ENCODE measurements at regions not wholly inside any gene's neighbourhood (a gene's known extent, or its start where the extent isn't known, plus 50 kb on each side); places are given as distances from the start of the nearest gene placed in this dataset.

GRCh38 chr18:77766421-77766820, 516.8 kb downstream of the GALR1 start:
- no peak overlapping the region for H3K4me3 ChIP-seq
- intact Hi-C loops (cut with DNase I; ENCODE audit: low total_unique reads) = no loop called here
- H3K36me3 ChIP-seq = no peaks in the 10 kb centered on the region
- H3K27me3 ChIP-seq = peaks cover 20% of the 10 kb centered on the region
- H3K27ac ChIP-seq = no peak overlapping the region
- DNase-seq = no peak
- in situ Hi-C loops (cut with MboI; ENCODE audit: low pct_ligation_motif_present in 1 of 4, low pct_unique_long_range_greater_than_20kb in 1 of 4, low sequenced_read_pairs in 3 of 4) = no loop called here
- TF ChIP-seq EP300 (IDR thresholded peaks at IDR 0.05; ENCODE audit: low read depth) = no peak
- TF ChIP-seq, protein P1, sequence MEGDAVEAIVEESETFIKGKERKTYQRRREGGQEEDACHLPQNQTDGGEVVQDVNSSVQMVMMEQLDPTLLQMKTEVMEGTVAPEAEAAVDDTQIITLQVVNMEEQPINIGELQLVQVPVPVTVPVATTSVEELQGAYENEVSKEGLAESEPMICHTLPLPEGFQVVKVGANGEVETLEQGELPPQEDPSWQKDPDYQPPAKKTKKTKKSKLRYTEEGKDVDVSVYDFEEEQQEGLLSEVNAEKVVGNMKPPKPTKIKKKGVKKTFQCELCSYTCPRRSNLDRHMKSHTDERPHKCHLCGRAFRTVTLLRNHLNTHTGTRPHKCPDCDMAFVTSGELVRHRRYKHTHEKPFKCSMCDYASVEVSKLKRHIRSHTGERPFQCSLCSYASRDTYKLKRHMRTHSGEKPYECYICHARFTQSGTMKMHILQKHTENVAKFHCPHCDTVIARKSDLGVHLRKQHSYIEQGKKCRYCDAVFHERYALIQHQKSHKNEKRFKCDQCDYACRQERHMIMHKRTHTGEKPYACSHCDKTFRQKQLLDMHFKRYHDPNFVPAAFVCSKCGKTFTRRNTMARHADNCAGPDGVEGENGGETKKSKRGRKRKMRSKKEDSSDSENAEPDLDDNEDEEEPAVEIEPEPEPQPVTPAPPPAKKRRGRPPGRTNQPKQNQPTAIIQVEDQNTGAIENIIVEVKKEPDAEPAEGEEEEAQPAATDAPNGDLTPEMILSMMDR (IDR thresholded peaks at IDR 0.05) = no peak
- TF ChIP-seq POLR2AphosphoS5 (IDR thresholded peaks at IDR 0.05) = no peak
- no peak for TF ChIP-seq POLR2A (IDR thresholded peaks at IDR 0.05)
- no peaks in the 10 kb centered on the region for H3K9me3 ChIP-seq
- 80 to 81% methylated on average over 5 to 9 of the region's 9 CpGs for WGBS, 2 donors (ENCODE audit: low coverage in 1 of 2)
- H3K4me1 ChIP-seq = no peaks in the 10 kb centered on the region

DNA sequence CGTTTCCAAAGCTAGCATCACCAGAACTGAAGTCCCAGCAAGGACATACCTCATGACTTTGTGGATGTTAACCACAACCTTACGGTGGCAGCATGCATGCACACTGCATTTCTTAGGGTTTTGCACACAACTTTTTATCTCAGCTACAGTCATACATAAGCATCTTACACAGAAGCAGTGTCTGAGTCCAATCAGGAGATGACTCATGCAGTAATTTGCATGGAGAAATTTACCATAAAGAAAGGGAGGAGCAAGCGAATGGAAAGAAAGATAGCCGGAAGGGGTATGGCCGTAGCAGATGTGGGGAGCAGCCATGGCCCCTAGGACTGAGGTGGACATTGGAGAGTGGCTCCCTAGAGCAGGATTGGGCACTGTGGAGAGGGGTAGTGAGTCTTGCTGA, 522.5 kb downstream of the GALR1 start:
- intact Hi-C loops (cut with DNase I; ENCODE audit: low total_unique reads) (no loop called here), in situ Hi-C loops (cut with MboI; ENCODE audit: low pct_ligation_motif_present in 1 of 4, low pct_unique_long_range_greater_than_20kb in 1 of 4, low sequenced_read_pairs in 3 of 4) (no loop called here)
- no peak overlapping the region for H3K4me3 ChIP-seq
- H3K4me1 ChIP-seq = no peaks in the 10 kb centered on the region
- 73 to 83% methylated on average over 5 of the region's 5 CpGs for WGBS, 2 donors (ENCODE audit: low coverage in 1 of 2)
- H3K36me3 ChIP-seq = no peaks in the 10 kb centered on the region
- H3K27ac ChIP-seq = no peak overlapping the region
- TF ChIP-seq EP300 (IDR thresholded peaks at IDR 0.05; ENCODE audit: low read depth) (no peak), POLR2AphosphoS5 (IDR thresholded peaks at IDR 0.05) (no peak), POLR2A (IDR thresholded peaks at IDR 0.05) (no peak)
- no peak for DNase-seq
- no peaks in the 10 kb centered on the region for H3K27me3 ChIP-seq
- H3K9me3 ChIP-seq = no peaks in the 10 kb centered on the region

GRCh38 chr18:77776104-77776503, 526.5 kb downstream of the GALR1 start:
- Histone ChIP-seq H3K27me3 (no peaks in the 10 kb centered on the region), H3K4me1 (no peaks in the 10 kb centered on the region), H3K4me3 (no peak overlapping the region), H3K36me3 (no peaks in the 10 kb centered on the region), H3K27ac (no peak overlapping the region), H3K9me3 (no peaks in the 10 kb centered on the region)
- no peak for DNase-seq
- no peak for TF ChIP-seq POLR2A (IDR thresholded peaks at IDR 0.05)
- intact Hi-C loops (cut with DNase I; ENCODE audit: low total_unique reads) (no loop called here), in situ Hi-C loops (cut with MboI; ENCODE audit: low pct_ligation_motif_present in 1 of 4, low pct_unique_long_range_greater_than_20kb in 1 of 4, low sequenced_read_pairs in 3 of 4) (no loop called here)
- 79 to 84% methylated on average over 2 to 12 of the region's 12 CpGs for WGBS, 2 donors (ENCODE audit: low coverage in 1 of 2)

GRCh38 chr18:77777163-77777562, 527.5 kb downstream of the GALR1 start:
- no peak overlapping the region for H3K27ac ChIP-seq
- no peak for DNase-seq
- intact Hi-C loops (cut with DNase I; ENCODE audit: low total_unique reads) = no loop called here
- H3K27me3 ChIP-seq = no peaks in the 10 kb centered on the region
- in situ Hi-C loops (cut with MboI; ENCODE audit: low pct_ligation_motif_present in 1 of 4, low pct_unique_long_range_greater_than_20kb in 1 of 4, low sequenced_read_pairs in 3 of 4) = no loop called here
- H3K36me3 ChIP-seq = no peaks in the 10 kb centered on the region
- H3K4me3 ChIP-seq = no peak overlapping the region
- no peaks in the 10 kb centered on the region for H3K9me3 ChIP-seq
- H3K4me1 ChIP-seq = no peaks in the 10 kb centered on the region
- 85 to 87% methylated on average over 7 to 11 of the region's 11 CpGs for WGBS, 2 donors (ENCODE audit: low coverage in 1 of 2)
- TF ChIP-seq, protein P1 (IDR thresholded peaks at IDR 0.05) = no peak
- no peak for TF ChIP-seq POLR2AphosphoS5 (IDR thresholded peaks at IDR 0.05)
- TF ChIP-seq POLR2A (IDR thresholded peaks at IDR 0.05) = no peak
- no peak for TF ChIP-seq EP300 (IDR thresholded peaks at IDR 0.05; ENCODE audit: low read depth)

DNA sequence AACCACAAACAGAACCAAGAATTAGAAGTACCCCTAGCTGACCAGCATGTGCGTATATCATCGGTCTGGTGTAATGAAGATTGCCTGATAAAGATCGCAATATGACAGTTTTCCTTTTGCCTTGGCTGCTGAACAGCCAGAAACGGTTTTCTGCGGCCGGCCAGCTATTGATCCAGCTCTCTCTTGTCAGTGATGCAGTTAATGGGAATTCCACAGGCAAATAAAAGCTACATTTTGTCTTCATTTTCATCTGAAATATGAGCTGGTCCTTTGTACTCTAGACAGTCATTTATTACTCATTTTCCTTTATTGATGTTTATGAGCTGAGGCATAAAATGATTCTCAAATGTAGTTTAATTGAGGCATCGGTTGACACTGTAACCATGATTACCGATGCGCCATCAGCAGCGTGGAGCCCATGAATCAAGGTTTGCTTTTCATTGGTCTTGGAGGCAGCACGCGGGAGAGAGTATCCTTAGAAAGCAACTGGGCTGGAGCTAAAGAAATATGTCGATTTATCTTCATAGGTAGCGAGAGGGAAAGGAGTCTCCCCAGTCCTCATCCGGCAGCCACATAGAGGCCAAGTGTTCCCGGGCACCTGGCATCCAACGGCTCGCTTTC, 535.2 kb downstream of the GALR1 start:
- DNase-seq = no peak
- Histone ChIP-seq H3K9me3 (no peaks in the 10 kb centered on the region), H3K27ac (no peak overlapping the region), H3K27me3 (no peaks in the 10 kb centered on the region), H3K36me3 (no peaks in the 10 kb centered on the region), H3K4me1 (no peaks in the 10 kb centered on the region), H3K4me3 (no peak overlapping the region)
- intact Hi-C loops (cut with DNase I; ENCODE audit: low total_unique reads) = no loop called here
- TF ChIP-seq POLR2AphosphoS5 (IDR thresholded peaks at IDR 0.05) (no peak), EP300 (IDR thresholded peaks at IDR 0.05; ENCODE audit: low read depth) (no peak), POLR2A (IDR thresholded peaks at IDR 0.05) (no peak)
- TF ChIP-seq, protein P1 (IDR thresholded peaks at IDR 0.05) = no peak
- in situ Hi-C loops (cut with MboI; ENCODE audit: low pct_ligation_motif_present in 1 of 4, low pct_unique_long_range_greater_than_20kb in 1 of 4, low sequenced_read_pairs in 3 of 4) = no loop called here
- 91 to 100% methylated on average over 3 to 18 of the region's 18 CpGs for WGBS, 2 donors (ENCODE audit: low coverage in 1 of 2)
